ENCODE measurements at regions not wholly inside any gene's neighbourhood (a gene's known extent, or its start where the extent isn't known, plus 50 kb on each side); places are given as distances from the start of the nearest gene placed in this dataset.

DNA sequence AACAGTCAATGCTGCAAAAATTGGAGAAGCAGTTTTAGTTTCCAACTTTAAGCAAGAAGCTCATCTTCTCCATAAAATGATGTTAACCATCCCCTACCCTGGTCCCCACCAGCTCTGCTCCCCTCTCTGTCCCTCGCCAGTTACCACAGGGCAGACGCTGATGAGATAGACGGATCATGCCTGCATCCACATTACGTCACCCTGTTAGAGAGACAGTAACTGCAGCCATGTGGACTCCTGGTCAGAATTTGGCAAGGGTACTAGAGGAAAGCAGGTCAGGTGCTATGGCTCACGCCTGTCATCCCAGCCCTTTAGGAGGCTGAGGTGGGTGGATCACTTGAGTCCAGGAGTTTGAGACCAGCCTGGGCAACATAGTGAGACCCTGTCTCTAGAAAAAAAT is 81.9 kb upstream of the FZD8 start:
- DNase-seq (ENCODE audit: insufficient read length): no peak
- no peak for FAIRE-seq
- TF ChIP-seq POLR2A (IDR thresholded peaks at IDR 0.05; ENCODE audit: low read depth, low read length): no peak
- TF ChIP-seq TAF1 (IDR thresholded peaks at IDR 0.05; ENCODE audit: borderline replicate concordance, low read depth, low read length): no peak
- TF ChIP-seq POLR2AphosphoS5 (IDR thresholded peaks at IDR 0.05; ENCODE audit: low read depth, low read length): no peak

DNA sequence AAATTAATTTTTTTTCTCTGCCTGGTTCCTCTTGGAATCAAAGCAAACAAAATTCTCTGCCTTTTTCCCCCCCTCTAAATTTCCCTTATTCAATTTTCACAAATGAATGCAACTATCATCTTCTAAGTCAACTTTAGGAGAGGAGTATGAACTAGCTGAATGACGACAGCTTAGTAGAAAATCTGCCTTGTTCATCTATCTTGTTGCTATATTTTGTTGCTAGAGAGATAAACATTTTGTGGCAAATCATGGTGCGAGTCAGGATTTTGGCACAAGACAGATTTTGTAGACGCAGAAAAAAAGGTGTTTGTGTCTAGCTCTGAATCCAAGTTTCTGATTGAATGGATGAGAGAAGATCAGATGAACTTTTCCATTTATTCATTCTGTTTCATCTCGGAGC is 81.0 kb upstream of the FZD8 start:
- TF ChIP-seq POLR2A (IDR thresholded peaks at IDR 0.05; ENCODE audit: low read depth, low read length) (no peak), TAF1 (IDR thresholded peaks at IDR 0.05; ENCODE audit: borderline replicate concordance, low read depth, low read length) (no peak), POLR2AphosphoS5 (IDR thresholded peaks at IDR 0.05; ENCODE audit: low read depth, low read length) (no peak)
- no peak for FAIRE-seq
- DNase-seq (ENCODE audit: insufficient read length): no peak

DNA sequence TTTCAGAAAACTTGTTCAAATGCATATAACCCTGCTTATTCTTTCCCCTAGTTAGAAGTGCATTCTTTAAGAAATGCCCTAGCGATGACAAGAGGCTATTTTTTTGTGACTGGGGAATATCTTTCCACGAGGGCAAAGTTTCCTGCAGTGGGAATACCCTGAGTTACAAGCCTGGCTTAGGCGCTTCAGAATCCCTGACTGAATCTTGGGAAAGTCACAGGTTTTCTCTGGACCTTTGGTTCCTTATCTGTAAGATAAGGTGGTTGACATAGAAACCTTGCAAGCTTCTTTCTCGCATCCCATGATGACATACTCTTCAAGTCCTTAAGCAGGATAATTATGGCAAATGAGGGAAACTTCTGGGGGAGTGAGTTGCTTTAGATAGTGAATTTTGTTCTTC is 80.5 kb upstream of the FZD8 start:
- no peak for TF ChIP-seq TAF1 (IDR thresholded peaks at IDR 0.05; ENCODE audit: borderline replicate concordance, low read depth, low read length)
- no peak for TF ChIP-seq POLR2A (IDR thresholded peaks at IDR 0.05; ENCODE audit: low read depth, low read length)
- TF ChIP-seq POLR2AphosphoS5 (IDR thresholded peaks at IDR 0.05; ENCODE audit: low read depth, low read length): no peak
- FAIRE-seq (no peak), DNase-seq (ENCODE audit: insufficient read length) (no peak)

DNA sequence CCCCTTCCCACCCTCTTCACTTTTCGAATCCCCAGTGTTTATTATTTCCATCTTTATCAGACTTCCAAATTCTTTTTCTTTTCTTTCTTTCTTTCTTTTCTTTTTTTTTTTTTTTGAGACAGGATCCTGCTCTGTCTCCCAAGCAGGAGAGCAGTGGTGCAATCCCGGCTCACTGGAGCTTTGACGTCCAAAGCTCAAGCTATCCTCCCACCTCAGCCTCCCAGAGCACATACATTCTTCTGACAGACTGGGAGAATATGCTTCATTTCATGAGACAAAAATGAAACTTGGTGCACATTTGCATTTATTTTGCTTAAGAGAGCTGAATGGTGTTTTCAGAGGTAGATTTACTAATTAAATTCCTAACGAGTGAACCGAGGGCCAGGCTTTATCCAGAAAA is 80.1 kb upstream of the FZD8 start:
- FAIRE-seq (no peak), DNase-seq (ENCODE audit: insufficient read length) (no peak)
- TF ChIP-seq POLR2A (IDR thresholded peaks at IDR 0.05; ENCODE audit: low read depth, low read length) (no peak), POLR2AphosphoS5 (IDR thresholded peaks at IDR 0.05; ENCODE audit: low read depth, low read length) (no peak), TAF1 (IDR thresholded peaks at IDR 0.05; ENCODE audit: borderline replicate concordance, low read depth, low read length) (no peak)

DNA sequence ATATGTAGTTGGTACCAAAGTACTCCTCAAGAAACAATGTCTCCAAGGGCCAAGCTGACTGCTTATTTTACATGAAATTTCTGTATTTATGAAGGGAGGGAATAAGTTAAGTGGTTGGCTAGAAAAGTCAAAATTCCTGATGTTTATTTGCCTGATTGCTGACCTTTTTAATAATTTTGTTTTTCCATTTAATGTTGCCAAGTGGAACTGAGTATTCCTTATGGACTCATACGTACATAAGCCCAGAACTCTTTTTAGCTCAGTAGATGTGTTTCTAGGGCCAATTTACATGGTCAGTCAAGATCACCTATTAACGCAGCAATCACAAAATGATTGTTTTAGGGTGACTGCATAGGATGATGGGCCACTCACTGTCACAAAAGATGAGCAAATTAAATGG is 78.3 kb upstream of the FZD8 start:
- TF ChIP-seq POLR2AphosphoS5 (IDR thresholded peaks at IDR 0.05; ENCODE audit: low read depth, low read length) (no peak), POLR2A (IDR thresholded peaks at IDR 0.05; ENCODE audit: low read depth, low read length) (no peak), TAF1 (IDR thresholded peaks at IDR 0.05; ENCODE audit: borderline replicate concordance, low read depth, low read length) (no peak)
- DNase-seq (ENCODE audit: insufficient read length) (no peak), FAIRE-seq (no peak)

DNA sequence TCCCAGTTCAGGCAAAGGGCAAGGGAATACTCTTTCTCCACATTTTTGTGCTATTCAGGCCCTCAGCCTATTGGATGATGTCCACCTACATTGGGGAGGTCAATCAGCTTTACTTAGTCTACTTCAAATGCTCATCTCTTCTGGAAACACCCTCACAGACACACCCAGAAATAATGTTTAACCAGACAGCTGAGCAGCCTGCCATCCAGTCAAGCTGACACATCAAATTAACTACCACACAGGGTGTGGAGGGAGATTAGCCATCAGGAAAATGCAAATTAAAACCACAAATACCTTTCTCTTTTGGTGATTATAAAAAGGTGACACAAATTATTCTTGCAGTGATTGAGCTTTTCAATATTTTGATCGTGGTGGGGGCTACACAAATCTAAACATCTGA is 74.7 kb upstream of the FZD8 start:
- DNase-seq (ENCODE audit: insufficient read length) (no peak), FAIRE-seq (no peak)
- TF ChIP-seq POLR2AphosphoS5 (IDR thresholded peaks at IDR 0.05; ENCODE audit: low read depth, low read length): no peak
- no peak for TF ChIP-seq POLR2A (IDR thresholded peaks at IDR 0.05; ENCODE audit: low read depth, low read length)
- TF ChIP-seq TAF1 (IDR thresholded peaks at IDR 0.05; ENCODE audit: borderline replicate concordance, low read depth, low read length): no peak

DNA sequence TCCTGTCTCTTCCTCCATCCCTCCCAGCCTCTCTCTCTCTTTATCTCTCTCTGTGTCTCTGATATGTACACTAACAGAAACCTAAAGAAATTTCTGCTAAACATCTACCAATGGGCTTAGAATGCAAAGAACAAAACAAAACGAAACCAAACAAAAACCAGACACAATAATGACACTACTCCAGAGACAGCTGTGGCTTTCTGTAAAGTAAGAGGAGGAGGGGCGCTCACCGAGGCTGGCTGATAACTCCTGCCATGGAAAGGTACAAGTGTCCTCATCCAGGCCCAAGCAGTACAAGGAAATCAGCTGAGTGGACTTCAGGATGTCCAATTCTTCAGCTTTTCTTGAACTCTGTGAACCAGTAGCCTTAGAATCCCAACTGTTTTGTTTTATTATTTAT is 70.4 kb upstream of the FZD8 start:
- DNase-seq (ENCODE audit: insufficient read length): no peak
- no peak for FAIRE-seq
- no peak for TF ChIP-seq TAF1 (IDR thresholded peaks at IDR 0.05; ENCODE audit: borderline replicate concordance, low read depth, low read length)

DNA sequence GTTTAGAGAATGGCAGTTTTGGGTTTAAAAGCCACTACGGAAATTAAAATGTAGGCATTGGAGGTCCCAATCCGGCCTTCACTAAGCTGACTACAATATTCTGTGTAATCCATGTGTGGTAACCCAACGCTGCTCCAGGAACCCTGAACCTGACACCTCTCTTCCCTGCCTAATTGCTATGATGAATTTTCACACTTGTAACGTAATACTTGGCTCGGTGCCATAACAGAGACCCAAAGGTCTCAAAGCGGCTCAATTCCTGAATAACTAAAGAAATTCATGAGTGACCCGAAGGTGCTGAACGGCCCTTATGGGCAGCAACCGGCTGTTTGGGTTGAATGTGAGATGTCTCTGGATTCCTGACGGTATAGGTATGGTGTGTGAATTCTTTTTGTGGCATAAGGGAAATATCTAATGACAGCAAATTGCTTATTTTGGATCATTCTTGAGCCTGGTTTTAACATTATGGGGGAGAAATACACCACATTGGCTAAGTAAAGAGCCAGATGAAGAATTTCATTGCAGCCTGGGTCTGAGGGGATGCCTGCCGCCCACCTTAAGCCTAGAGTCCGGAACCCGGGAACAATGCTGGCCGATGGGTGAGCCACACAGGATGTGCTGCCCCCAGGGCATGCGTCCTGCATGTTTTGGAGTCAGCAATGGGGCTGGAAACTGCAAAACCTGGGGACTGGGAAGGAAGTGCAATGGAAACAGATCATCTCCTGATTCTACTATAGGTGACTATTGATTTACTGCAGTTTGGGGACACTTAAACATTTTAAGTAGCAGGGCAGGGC is 69.7 kb upstream of the FZD8 start:
- no peak for DNase-seq (ENCODE audit: insufficient read length)
- FAIRE-seq: no peak
- TF ChIP-seq POLR2A (IDR thresholded peaks at IDR 0.05; ENCODE audit: low read depth, low read length): no peak

DNA sequence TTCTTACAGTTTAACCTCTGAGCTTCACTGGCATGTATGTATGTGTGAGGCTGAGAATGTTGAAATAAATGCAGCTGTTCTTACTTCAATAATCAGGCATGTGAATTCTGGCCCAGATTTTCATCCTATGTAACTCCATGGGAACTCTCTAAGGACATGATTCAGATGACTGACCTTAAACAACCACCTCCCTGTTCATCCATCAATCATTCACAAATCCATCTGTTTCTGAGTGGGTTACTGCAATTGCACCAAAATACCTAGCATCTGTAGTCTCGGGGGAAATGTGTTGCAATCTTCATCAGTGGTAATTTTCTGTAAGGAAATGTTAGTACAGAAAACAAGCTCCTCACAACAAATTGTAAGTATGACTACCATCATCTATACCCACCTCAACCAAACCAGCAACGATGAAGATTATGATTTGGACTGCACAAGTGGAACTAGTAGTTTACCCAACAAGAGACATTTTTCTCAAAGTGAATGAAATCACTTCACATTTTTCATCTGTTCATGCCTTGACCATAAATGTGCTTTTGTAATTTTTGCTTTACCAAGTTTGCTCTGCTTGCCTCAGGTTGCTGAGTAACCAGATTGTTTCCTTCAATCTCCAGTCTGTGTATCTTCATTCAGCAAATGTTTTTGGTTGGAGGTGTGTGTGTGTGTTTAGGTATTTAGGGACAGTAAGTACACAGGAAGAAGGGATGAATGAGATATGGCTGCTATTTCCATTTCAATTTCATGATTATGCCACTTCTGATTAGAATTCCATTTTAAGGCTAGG is 65.7 kb upstream of the FZD8 start:
- FAIRE-seq: no peak
- TF ChIP-seq TAF1 (IDR thresholded peaks at IDR 0.05; ENCODE audit: borderline replicate concordance, low read depth, low read length): no peak
- TF ChIP-seq POLR2A (IDR thresholded peaks at IDR 0.05; ENCODE audit: low read depth, low read length): no peak
- no peak for TF ChIP-seq POLR2AphosphoS5 (IDR thresholded peaks at IDR 0.05; ENCODE audit: low read depth, low read length)
- no peak for DNase-seq (ENCODE audit: insufficient read length)

DNA sequence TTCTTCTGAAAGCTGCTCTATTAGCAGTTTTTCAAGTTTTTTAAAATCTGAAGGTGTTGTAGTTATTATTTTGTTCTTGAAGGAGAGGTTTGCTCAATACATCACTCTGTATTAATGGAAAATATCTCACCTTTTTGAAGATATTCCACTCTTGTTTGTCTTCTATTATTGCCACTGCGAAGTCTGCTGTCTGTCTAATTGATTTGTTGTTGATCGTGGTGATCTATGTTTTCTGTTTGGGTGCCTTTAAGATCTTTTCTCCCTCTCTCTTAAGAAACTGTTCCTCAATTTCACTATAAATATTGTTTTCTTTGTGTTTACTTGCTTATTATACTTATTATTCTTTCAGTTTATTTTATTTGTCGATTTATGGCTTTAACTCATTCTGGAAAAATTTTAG is 64.9 kb upstream of the FZD8 start:
- DNase-seq (ENCODE audit: insufficient read length) (no peak), FAIRE-seq (no peak)
- TF ChIP-seq TAF1 (IDR thresholded peaks at IDR 0.05; ENCODE audit: borderline replicate concordance, low read depth, low read length): no peak
- no peak for TF ChIP-seq POLR2A (IDR thresholded peaks at IDR 0.05; ENCODE audit: low read depth, low read length)
- no peak for TF ChIP-seq POLR2AphosphoS5 (IDR thresholded peaks at IDR 0.05; ENCODE audit: low read depth, low read length)

DNA sequence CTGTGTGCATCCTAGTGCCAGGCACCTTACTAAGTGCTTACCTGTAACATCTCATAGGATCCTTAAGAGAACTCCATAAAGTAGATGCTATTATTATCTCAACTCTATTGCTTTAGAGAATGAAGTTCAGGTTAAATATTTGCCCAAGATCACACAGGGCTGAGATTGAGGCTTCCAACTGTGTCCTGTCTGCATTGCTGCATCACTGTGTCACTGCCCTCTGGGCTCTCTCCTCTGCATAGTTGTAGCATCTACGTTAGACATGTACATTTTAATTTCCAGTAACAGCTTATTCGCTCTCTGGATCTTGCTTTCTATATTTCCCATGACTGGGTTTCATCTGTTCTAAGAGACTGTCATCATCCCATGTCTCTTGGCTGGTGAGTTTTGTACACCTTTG is 63.6 kb upstream of the FZD8 start:
- TF ChIP-seq POLR2A (IDR thresholded peaks at IDR 0.05; ENCODE audit: low read depth, low read length): no peak
- TF ChIP-seq TAF1 (IDR thresholded peaks at IDR 0.05; ENCODE audit: borderline replicate concordance, low read depth, low read length): no peak
- no peak for TF ChIP-seq POLR2AphosphoS5 (IDR thresholded peaks at IDR 0.05; ENCODE audit: low read depth, low read length)
- DNase-seq (ENCODE audit: insufficient read length) (no peak), FAIRE-seq (no peak)

DNA sequence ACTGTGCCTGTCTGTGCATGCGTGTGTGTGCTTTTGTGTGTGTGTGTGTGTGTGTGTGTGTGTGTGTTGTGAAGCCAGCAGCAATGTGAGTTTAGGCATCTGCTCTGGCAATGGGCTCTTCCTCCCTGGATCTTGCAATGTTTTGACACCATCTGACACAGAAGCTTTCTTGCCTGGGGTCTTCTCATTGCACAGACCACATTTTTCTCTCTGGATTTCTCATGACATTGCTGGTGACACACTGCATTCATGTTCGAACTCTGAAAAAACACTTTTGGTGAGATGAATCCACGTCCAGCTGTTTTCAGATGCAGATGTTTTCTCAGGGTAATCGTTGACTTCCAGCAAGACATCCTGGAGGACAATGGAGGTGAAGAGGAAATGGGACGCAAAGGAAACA is 63.0 kb upstream of the FZD8 start:
- DNase-seq (ENCODE audit: insufficient read length) (no peak), FAIRE-seq (no peak)
- no peak for TF ChIP-seq POLR2A (IDR thresholded peaks at IDR 0.05; ENCODE audit: low read depth, low read length)
- no peak for TF ChIP-seq POLR2AphosphoS5 (IDR thresholded peaks at IDR 0.05; ENCODE audit: low read depth, low read length)
- no peak for TF ChIP-seq TAF1 (IDR thresholded peaks at IDR 0.05; ENCODE audit: borderline replicate concordance, low read depth, low read length)

Data from GM12892 (cell line).